OCI-LY7 (cell line): ENCODE measurements at regions not wholly inside any gene's neighbourhood (a gene's known extent, or its start where the extent isn't known, plus 50 kb on each side); places are given as distances from the start of the nearest gene placed in this dataset.

Experiments
- BruUV-seq: library from RNA; stranded (reverse); fragments of 400-500 nt; replicated peaks from 2 replicates; lab custom pipeline; 2021; lab: Mats Ljungman, UMichigan
- CTCF ChIA-PET: fragments of 300-600 bp; sonication (Branson Sonifier 250); formaldehyde crosslinking; loops from one replicate; lab custom pipeline; 2022; ENCODE audit warnings: antibody characterized with exemption; ENCODE audit not compliant: unreplicated experiment; lab: Charles Lee
- POLR2A ChIA-PET: fragments of 300-600 bp; sonication (Branson Sonifier 250); formaldehyde crosslinking; loops from one replicate; lab custom pipeline; 2022; ENCODE audit warnings: antibody characterized with exemption; lab: Charles Lee
- DNase-seq: peaks from one replicate; pipeline ENCODE4 v3.0.0-alpha.2; 2015; ENCODE audit warnings: low spot score
- H2AFZ ChIP-seq: fragments of 200-600 bp; sonication (generic), shearing (Covaris generic); 2 replicates; pipeline ENCODE4 v1.6.1; 2014; ENCODE audit warnings: mild to moderate bottlenecking, antibody characterized with exemption, low read length, moderate library complexity
- H3K27ac ChIP-seq: fragments of 200-600 bp; sonication (generic); 2 replicates; pipeline ENCODE4 v1.5.1; 2014; ENCODE audit warnings: mixed run types, low read depth, mild to moderate bottlenecking, moderate library complexity, low read length, inconsistent platforms; ENCODE audit not compliant: poor library complexity, severe bottlenecking
- H3K36me3 ChIP-seq: fragments of 200-600 bp; sonication (generic); 2 replicates; pipeline ENCODE4 v1.6.1; 2014; ENCODE audit warnings: mild to moderate bottlenecking, antibody characterized with exemption, low read length, moderate library complexity, mixed read lengths; ENCODE audit not compliant: insufficient read depth
- H3K4me1 ChIP-seq: fragments of 200-600 bp; sonication (generic); 2 replicates; pipeline ENCODE4 v1.5.1; 2014; ENCODE audit warnings: mild to moderate bottlenecking, low read length; ENCODE audit not compliant: insufficient read depth, poor library complexity, severe bottlenecking
- H3K4me2 ChIP-seq: fragments of 200-600 bp; sonication (generic); 2 replicates; pipeline ENCODE4 v1.6.1; 2014; ENCODE audit warnings: mild to moderate bottlenecking, low read length
- H3K4me3 ChIP-seq: fragments of 200-600 bp; sonication (generic); 2 replicates; pipeline ENCODE4 v1.5.1; 2014; ENCODE audit warnings: mild to moderate bottlenecking, low read depth, low read length; ENCODE audit not compliant: poor library complexity, severe bottlenecking
- H3K79me2 ChIP-seq: fragments of 200-600 bp; sonication (generic); 2 replicates; pipeline ENCODE4 v1.6.1; 2016; ENCODE audit warnings: low read depth, mild to moderate bottlenecking, low read length, moderate library complexity, mixed read lengths; ENCODE audit not compliant: insufficient read depth
- H3K9me2 ChIP-seq: fragments of 200-600 bp; sonication (generic); 2 replicates; pipeline ENCODE4 v1.6.1; 2016; ENCODE audit warnings: mild to moderate bottlenecking, low read length, mixed read lengths; ENCODE audit not compliant: insufficient read depth
- H3K9me3 ChIP-seq: fragments of 200-600 bp; sonication (generic); 2 replicates; pipeline ENCODE4 v1.6.1; 2014; ENCODE audit warnings: mild to moderate bottlenecking, mixed run types, low read length, mixed read lengths
- H4K20me1 ChIP-seq: fragments of 200-600 bp; sonication (generic); 2 replicates; pipeline ENCODE4 v1.6.1; 2014; ENCODE audit warnings: mild to moderate bottlenecking, antibody characterized with exemption, low read length, moderate library complexity, mixed read lengths; ENCODE audit not compliant: insufficient read depth
- CTCF ChIP-seq: fragments of 200-600 bp; sonication (generic); conservative IDR thresholded peaks from 2 replicates; pipeline ENCODE4 v1.5.1; 2014; ENCODE audit warnings: mild to moderate bottlenecking, antibody characterized with exemption, low read length, moderate library complexity, mixed read lengths
- EZH2phosphoT487 ChIP-seq: fragments of 200-600 bp; sonication (generic); IDR thresholded peaks from 2 replicates; pipeline ENCODE4 v1.6.1; 2018; ENCODE audit warnings: low read depth, borderline replicate concordance, mild to moderate bottlenecking, mixed run types, antibody characterized with exemption, low read length, moderate library complexity, mixed read lengths
- intact Hi-C: fragments of 100-400 bp; cut with micrococcal nuclease; formaldehyde crosslinking; loops from one replicate; pipeline ENCODE4 v1.10.0; 2022; ENCODE audit not compliant: unreplicated experiment

GRCh38 chr2:163505281-163505680, 230.5 kb downstream of the FIGN start:
- Histone ChIP-seq H2AFZ (no peak overlapping the region), H3K9me2 (no peaks in the 10 kb centered on the region), H3K27ac (no peak overlapping the region), H3K4me2 (no peak overlapping the region), H3K36me3 (no peaks in the 10 kb centered on the region), H3K4me1 (no peaks in the 10 kb centered on the region), H3K79me2 (no peaks in the 10 kb centered on the region), H3K9me3 (no peaks in the 10 kb centered on the region), H4K20me1 (no peaks in the 10 kb centered on the region), H3K4me3 (no peak overlapping the region)
- DNase-seq, result no peak
- TF ChIP-seq EZH2phosphoT487 (no peak), CTCF (no peak)
- ChIA-PET POLR2A (interaction anchor here (0.7 kb wide), 1 partner anchor 315 kb away, joined by 3 read pairs; no protein-coding TSS in a partner anchor), CTCF (no interaction called here)
- intact Hi-C loops, result no loop called here
- no TSS peak for BruUV-seq

- no peaks in the 10 kb centered on the region for H3K79me2 ChIP-seq
- H3K9me3 ChIP-seq, result no peaks in the 10 kb centered on the region
- no peak overlapping the region for H3K27ac ChIP-seq
- intact Hi-C loops, result no loop called here
- BruUV-seq, result no TSS peak
- ChIA-PET POLR2A (interaction anchor here (0.7 kb wide), 1 partner anchor 652 kb away, joined by 3 read pairs; no protein-coding TSS in a partner anchor), CTCF (no interaction called here)
- no peak overlapping the region for H2AFZ ChIP-seq
- H3K4me1 ChIP-seq, result no peaks in the 10 kb centered on the region
- H3K4me3 ChIP-seq, result no peak overlapping the region
- TF ChIP-seq CTCF (no peak), EZH2phosphoT487 (no peak)
- no peaks in the 10 kb centered on the region for H3K36me3 ChIP-seq
- H3K4me2 ChIP-seq, result no peak overlapping the region
- no peaks in the 10 kb centered on the region for H4K20me1 ChIP-seq
- H3K9me2 ChIP-seq, result no peaks in the 10 kb centered on the region
- DNase-seq, result no peak
Measured at GRCh38 chr2:163493359-163494298, 242.2 kb downstream of the FIGN start.

- H3K36me3 ChIP-seq, result no peaks in the 10 kb centered on the region
- no peak overlapping the region for H2AFZ ChIP-seq
- no TSS peak for BruUV-seq
- intact Hi-C loops, result no loop called here
- TF ChIP-seq CTCF (no peak), EZH2phosphoT487 (no peak)
- H3K4me3 ChIP-seq, result no peak overlapping the region
- POLR2A ChIA-PET, result interaction anchor here (0.8 kb wide), 1 partner anchor 11 kb away, joined by 3 read pairs; no protein-coding TSS in a partner anchor
- CTCF ChIA-PET, result no interaction called here
- no peak overlapping the region for H3K4me2 ChIP-seq
- H3K9me3 ChIP-seq, result no peaks in the 10 kb centered on the region
- DNase-seq, result no peak
- no peaks in the 10 kb centered on the region for H4K20me1 ChIP-seq
- no peaks in the 10 kb centered on the region for H3K4me1 ChIP-seq
- no peak overlapping the region for H3K27ac ChIP-seq
- no peaks in the 10 kb centered on the region for H3K9me2 ChIP-seq
- H3K79me2 ChIP-seq, result no peaks in the 10 kb centered on the region
Measured at GRCh38 chr2:163491850-163492249, 244.0 kb downstream of the FIGN start.
